ENCODE measurements at regions not wholly inside any gene's neighbourhood (a gene's known extent, or its start where the extent isn't known, plus 50 kb on each side); places are given as distances from the start of the nearest gene placed in this dataset.

GRCh38 chr9:134525841-134526583 lies 115.6 kb upstream of the COL5A1 start:
- Histone ChIP-seq H3K9ac (ENCODE audit: insufficient read depth in 1 of 2, low read length in 2 of 2) (no peak overlapping the region), H3K4me1 (ENCODE audit: control insufficient read depth in 5 of 5, insufficient read depth in 5 of 5, low read length in 5 of 5) (peaks cover 0 to 7% (median 0%) of the 10 kb centered on the region in 5 donors), H3K4me3 (no peak overlapping the region), H3K36me3 (ENCODE audit: control insufficient read depth in 4 of 4, insufficient read depth in 4 of 4, low read length in 4 of 4) (no peaks in the 10 kb centered on the region), H3K27me3 (ENCODE audit: control insufficient read depth in 3 of 3, insufficient read depth in 3 of 3, low read length in 2 of 3) (no peaks in the 10 kb centered on the region), H3K27ac (ENCODE audit: low read depth in 1 of 2, low read length in 1 of 2) (no peak overlapping the region), H3K9me3 (ENCODE audit: control insufficient read depth in 4 of 4, insufficient read depth in 3 of 4, low read length in 3 of 4) (peaks cover 0 to 9% (median 4%) of the 10 kb centered on the region in 4 donors)
- ATAC-seq (ENCODE audit: insufficient read depth, low FRiP score): no peak
- TF ChIP-seq CTCF (IDR thresholded peaks at IDR 0.05; ENCODE audit: control extremely low read depth, extremely low read depth): no peak
- 81 to 86% methylated on average over 26 of the region's 26 CpGs for WGBS, 2 donors
- DNase-seq: peak in 2 of 3 donors; percentile 56 to 71

GRCh38 chr9:134526584-134527477 lies 114.8 kb upstream of the COL5A1 start:
- ATAC-seq (ENCODE audit: insufficient read depth, low FRiP score) (no peak), DNase-seq (peak in 1 of 3 donors; percentile 43)
- no peak for TF ChIP-seq CTCF (IDR thresholded peaks at IDR 0.05; ENCODE audit: control extremely low read depth, extremely low read depth)
- Histone ChIP-seq H3K4me1 (ENCODE audit: control insufficient read depth in 5 of 5, insufficient read depth in 5 of 5, low read length in 5 of 5) (peaks cover 0 to 7% (median 0%) of the 10 kb centered on the region in 5 donors), H3K36me3 (ENCODE audit: control insufficient read depth in 4 of 4, insufficient read depth in 4 of 4, low read length in 4 of 4) (no peaks in the 10 kb centered on the region), H3K4me3 (no peak overlapping the region), H3K27me3 (ENCODE audit: control insufficient read depth in 3 of 3, insufficient read depth in 3 of 3, low read length in 2 of 3) (no peaks in the 10 kb centered on the region), H3K9me3 (ENCODE audit: control insufficient read depth in 4 of 4, insufficient read depth in 3 of 4, low read length in 3 of 4) (peaks cover 0 to 7% (median 4%) of the 10 kb centered on the region in 4 donors), H3K27ac (ENCODE audit: low read depth in 1 of 2, low read length in 1 of 2) (no peak overlapping the region), H3K9ac (ENCODE audit: insufficient read depth in 1 of 2, low read length in 2 of 2) (no peak overlapping the region)
- 75 to 86% methylated on average over 19 of the region's 19 CpGs for WGBS, 2 donors

- DNase-seq: no peak
Measured at GRCh38 chr9:134530724-134531123, 110.9 kb upstream of the COL5A1 start.

More at GRCh38 chr9:134530724-134531123, 110.9 kb upstream of the COL5A1 start:
- Histone ChIP-seq H3K9ac (ENCODE audit: insufficient read depth in 1 of 2, low read length in 2 of 2) (no peak overlapping the region), H3K27me3 (ENCODE audit: control insufficient read depth in 3 of 3, insufficient read depth in 3 of 3, low read length in 2 of 3) (peaks cover 0 to 10% (median 0%) of the 10 kb centered on the region in 3 donors), H3K9me3 (ENCODE audit: control insufficient read depth in 4 of 4, insufficient read depth in 3 of 4, low read length in 3 of 4) (peaks cover 0 to 14% (median 4%) of the 10 kb centered on the region in 4 donors), H3K36me3 (ENCODE audit: control insufficient read depth in 4 of 4, insufficient read depth in 4 of 4, low read length in 4 of 4) (no peaks in the 10 kb centered on the region), H3K4me1 (ENCODE audit: control insufficient read depth in 5 of 5, insufficient read depth in 5 of 5, low read length in 5 of 5) (peaks cover 0 to 7% (median 0%) of the 10 kb centered on the region in 5 donors), H3K4me3 (no peak overlapping the region), H3K27ac (ENCODE audit: low read depth in 1 of 2, low read length in 1 of 2) (no peak overlapping the region)
- no peak for ATAC-seq (ENCODE audit: insufficient read depth, low FRiP score)
- no peak for TF ChIP-seq CTCF (IDR thresholded peaks at IDR 0.05; ENCODE audit: control extremely low read depth, extremely low read depth)
